GM19468 (cell line): ENCODE measurements at regions not wholly inside any gene's neighbourhood (a gene's known extent, or its start where the extent isn't known, plus 50 kb on each side); places are given as distances from the start of the nearest gene placed in this dataset.

Experiments
- ATAC-seq: cut with Tn5 transposase; IDR thresholded peaks from one replicate; pipeline ENCODE4 v1.9.1; 2021; ENCODE audit warnings: mild to moderate bottlenecking, moderate library complexity, moderate number of reproducible peaks; ENCODE audit not compliant: unreplicated experiment; ENCODE audit errors: extremely low read depth

DNA sequence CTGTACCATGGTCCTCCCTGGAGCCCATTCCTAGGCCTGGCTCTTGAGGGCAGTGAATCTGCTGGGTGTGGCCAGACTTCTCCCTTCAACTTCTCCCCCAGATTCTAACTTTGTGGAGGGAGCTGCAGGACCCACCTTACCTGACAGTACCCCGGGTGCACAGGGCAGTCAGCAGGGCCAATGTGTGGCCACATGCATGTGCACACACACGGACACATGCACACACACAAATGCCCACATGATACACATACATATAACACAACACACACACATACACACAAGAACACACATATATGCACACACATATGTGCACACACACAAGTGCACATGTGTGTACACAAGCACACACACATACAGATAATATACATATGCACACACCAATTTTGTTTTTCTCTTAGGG lies 300.0 kb upstream of the HS6ST1 start:
- no peak for ATAC-seq

DNA sequence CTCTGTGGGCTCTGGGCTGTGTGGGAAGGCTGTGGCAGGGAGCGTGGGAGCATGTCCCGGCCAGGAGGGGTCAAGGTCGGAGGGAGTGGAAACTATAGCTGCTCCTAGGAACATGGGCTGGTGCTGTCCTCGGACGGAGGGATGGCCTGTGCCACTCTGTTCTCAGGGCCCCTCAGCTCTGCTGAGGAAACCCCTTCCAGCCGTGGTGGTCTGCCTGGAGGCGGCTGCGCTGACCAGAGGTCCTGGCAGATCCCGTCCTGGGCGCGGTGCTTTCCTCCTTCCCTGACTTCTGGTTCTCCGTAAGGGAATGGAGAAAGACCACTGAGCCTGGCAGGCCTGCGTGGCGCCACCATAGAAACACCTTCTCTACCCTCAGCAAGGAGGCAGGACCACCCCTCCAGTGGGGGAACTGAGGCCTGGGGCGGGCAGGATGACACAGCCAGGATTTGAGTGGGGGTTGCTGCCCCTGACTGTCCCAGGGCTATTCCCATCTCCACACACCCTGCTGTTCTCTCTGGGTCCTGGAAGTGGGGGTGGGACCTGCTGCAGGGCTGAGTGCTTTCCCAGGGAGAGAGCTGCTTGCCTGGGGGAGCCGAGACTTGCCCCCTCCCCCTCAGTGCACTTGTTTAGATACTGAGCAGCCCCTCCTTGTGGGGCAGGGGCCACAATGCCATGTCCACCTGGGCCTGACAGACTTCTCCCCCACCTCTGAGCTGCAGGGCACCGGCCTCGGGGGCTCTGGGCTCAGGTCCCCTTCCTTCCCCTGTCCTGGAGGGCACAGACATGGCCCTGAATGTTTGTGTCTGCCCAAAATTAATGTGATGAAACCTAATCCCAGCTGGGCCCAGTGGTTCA lies 301.0 kb upstream of the HS6ST1 start:
- no peak for ATAC-seq

DNA sequence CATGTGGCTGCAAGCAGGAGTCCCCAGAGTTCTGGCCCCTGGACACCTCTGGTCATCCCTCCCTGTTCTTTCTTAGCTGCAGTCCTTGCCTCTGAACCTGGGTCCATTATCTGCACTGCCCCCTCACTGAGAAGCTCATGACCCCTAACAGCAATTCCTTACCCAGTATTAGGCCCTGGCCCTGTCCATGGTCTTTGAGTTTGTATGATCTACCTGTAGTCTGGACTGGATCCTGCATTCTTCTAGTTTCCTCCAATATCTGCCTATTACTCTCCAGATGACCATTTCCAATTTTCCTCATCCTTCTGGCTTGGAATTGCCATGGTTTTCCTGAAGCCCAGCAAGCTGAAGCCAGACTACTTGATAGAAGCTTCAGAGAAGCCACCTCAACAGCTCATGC lies 302.4 kb upstream of the HS6ST1 start:
- no peak for ATAC-seq

DNA sequence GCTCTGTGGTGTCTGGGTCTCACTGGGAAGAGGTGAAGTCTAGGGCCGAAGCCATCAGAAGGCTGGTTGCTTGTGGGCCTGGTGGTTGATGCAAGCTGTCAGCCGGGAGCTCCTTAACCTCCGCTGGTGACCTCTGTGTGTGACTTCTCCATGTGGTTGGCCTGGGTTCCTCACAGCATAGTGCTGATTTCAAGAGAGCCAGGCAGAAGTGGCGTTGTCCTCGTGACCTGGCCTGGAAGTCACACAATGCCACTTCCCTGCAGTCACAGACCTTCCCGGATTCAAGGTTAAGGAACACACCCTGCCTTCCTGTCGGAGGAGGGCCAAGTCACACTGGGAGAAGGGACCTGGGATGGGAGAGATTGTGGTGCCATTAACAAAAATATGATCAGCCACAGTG lies 303.7 kb upstream of the HS6ST1 start:
- no peak for ATAC-seq

DNA sequence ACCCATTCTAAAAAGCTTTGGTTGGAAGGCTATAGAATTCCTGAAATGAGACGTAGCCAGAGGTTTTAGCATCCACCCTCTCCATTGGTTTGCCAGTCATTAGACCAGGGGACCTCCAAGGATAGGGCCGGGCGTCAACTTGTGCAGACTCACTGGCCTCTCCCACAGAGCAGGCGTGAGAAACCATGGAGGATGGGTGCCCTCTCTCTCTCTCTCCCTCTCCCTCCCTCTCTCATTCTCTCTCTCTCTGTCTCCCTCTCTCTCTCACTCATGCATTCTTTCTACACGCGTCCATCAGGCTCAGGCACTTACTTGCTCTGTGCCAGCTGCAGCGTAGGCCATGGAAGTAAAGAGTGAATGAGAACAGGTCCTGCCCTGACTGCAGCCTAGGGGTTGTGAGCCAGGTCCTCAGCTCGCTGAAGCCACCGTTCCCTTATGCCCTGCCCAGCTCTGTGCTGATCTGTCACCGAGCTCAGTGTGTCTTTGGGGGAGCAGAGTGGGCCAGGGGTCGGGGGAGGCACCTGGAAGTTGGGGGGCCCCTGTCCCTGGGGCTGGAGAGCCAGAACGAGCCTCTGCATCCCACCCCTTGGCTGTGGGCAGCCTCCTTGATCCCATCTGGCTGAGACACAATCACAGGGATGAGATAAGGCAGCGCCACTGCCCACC lies 304.4 kb upstream of the HS6ST1 start:
- no peak for ATAC-seq

DNA sequence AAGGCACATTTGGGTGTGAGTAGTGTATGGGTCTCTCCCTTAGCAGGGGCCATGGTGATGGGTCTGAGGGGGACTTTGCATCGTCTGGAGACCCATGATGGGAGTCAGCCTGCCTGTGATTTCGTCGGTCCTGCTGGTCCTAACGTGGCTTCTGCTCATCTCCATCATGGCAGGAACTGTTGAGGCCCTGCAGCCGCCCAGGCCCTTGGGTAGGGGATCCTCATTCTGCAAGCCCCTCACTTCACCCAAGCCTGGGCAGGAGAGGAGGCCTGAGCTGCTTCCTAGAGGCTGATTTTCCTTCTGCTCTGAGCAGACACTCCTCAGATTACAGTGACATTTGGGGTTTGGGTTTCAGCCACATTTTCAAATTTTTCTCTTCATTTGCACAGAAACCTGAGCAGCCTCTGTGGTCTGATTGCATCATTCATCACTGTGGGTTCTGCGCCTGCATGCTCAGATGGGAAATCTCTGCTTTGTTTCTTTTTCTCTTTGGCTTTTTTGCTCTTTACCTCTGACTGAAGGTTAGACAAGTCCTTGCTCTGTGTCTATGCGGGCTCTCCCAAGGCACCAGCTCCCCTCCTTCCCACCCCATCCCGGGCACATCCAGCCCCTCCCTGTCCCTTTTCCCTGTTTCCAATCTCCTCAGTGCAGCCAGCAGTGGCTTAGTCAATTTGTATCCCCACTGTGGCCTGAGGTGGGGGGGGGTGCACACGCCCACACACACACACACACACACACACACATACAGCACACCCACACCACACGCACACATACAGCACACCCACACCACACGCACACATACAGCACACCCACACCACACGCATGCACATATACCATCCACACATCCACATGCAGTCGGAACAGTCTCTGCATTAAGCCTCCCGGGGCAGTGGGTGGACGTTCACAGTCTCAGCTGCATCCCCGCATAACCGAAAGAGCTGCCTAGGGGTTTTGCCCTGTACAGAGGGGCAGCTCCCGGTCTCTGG lies 305.4 kb upstream of the HS6ST1 start:
- ATAC-seq, result no peak

DNA sequence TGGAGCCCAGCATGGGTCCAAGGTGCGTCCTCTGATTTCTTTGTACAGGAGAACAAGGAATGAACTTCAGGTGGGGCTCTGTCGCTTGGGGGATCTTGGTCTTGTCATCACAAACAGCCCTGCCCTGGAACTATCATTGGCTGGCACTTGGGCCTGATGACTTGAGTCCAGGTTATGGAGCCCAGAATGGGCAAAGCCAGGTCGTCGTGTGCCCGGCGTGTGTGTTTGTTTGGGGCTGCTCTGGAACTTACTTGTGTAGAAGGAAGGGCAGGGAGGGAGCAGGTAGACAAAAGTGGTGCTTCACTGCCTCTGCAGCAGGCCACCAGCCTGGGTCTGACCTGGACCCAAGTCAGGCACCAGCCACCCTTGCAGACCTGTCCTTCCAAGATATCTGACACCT lies 306.3 kb upstream of the HS6ST1 start:
- no peak for ATAC-seq

DNA sequence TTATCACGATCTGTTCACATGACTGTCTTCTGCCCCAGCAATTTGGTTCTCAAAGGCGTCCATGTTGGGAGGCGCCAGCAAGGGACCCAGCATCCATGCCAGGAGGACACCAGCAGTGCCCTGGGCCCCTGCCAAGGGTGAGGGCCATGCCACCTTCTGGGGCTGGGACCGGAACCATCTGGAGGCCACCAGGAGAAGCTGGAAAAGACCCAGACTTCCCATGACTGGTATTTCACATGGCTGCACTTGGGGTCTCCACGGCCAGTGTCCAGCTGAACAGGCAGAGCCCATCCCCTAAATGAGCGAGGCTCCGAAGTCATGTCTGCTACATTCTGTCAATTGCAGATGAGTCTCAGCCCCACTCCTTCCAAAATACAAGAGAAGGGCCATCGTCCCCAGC lies 306.8 kb upstream of the HS6ST1 start:
- no peak for ATAC-seq

DNA sequence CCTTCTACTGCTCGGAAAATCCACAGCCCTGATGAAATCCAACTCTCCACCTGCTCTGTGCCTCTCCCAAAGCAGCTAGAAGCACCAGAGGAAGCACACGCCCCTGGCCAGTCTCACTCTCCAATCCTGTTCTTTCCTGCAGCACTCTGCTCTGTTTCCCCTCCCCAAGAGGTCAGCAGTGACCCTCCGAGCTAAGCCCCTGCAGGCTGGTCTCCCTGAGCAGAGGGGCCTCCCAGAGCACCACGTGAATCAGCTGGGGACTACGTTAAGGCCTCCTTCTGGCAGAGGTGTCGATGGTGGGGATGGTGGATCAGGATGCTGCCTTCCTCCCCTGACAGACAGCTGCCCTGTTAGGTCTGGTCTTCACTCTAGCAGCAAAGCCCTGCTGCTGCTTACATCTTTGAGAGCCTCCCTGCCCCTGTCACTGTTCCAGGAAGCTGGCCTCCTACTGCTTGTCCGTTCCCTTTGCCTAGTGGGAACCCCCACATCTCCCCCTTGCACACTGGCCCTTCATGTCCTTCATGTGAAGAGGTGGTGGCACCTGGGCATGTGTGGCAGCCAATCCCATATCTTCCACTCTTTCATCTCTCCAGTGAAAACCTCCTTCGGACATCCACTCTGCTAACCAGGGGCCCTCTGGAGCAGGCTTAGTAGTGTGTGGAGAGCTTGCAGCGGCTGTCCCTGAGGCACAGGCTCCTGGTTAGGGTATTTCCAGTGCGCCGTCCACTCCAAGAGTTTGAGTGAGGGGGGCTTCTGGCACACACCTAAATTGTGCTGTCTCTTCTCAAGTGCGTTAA lies 307.5 kb upstream of the HS6ST1 start:
- ATAC-seq, result no peak

DNA sequence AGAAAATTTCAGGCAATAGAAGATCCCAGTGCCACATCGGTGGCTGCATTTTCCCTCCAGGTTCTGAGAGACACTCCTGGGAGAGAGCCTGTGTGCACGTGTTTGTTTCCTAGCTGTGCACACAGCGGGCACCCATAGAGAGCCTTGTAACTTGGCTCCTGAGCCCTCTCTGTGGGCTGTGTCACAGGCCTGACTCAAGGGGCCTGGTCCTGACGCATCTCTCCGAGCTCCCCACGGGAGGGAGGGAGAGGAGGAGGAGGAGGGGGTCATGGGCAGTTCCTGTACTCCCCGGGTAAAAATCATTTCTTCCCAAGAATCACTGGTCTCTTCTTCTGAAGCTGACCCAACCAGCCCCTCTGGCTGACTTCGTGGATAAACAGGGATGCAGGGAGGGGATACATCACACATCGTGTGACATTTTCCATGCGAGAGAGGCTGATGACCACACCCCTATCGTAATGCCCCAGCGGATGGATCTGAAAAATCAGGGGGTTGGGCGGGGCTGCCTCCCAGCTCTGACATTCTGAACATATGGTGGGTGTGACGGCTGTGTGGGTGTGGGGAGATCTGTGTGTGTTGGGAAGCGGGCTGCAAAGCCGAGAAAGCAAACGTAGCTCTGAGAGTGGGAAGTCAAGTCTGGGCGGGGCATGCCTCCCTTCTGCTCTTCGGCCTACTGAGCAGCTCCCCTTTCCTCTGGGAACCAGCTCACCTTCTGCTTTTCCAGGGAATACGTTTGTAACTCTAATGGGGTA lies 308.3 kb upstream of the HS6ST1 start:
- no peak for ATAC-seq

DNA sequence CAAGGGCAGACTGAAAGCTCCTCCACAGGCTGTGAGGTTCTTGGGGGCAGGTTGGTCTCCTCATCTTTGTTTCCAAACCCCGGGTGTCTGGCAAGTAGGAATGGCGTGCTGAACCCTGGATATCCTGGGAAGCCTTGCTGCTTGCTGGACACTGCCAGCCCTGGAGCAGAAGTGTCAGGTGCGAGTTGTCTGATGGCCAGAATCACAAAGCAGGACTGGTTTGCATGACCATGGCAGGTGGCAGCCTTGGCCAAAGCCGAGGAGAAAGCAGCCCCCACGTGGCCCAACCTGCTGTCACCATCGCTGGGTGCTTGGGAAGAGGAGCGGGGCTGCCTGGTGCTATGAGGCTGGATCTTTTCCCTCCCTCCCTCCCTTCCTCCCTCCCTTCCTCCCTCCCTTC lies 309.5 kb upstream of the HS6ST1 start:
- no peak for ATAC-seq

DNA sequence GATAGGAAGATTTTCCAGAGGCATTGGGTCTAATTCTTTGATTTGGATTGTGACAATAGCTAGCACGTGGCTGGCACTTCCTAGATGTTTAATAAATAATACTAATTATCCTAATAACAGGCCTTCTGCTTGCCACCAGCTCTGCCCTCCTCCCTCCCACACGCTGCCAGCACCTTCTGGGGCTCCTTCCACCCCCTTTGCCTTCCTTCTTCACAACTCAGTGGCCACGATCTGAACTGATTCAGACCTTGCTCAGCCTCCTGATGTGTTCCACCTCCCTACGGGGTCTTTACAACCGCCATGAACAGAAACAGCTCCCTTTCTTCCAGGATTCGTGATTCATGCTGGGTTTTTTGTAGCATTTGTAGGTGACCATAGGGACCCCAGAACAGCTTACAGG lies 310.3 kb upstream of the HS6ST1 start:
- ATAC-seq, result no peak

DNA sequence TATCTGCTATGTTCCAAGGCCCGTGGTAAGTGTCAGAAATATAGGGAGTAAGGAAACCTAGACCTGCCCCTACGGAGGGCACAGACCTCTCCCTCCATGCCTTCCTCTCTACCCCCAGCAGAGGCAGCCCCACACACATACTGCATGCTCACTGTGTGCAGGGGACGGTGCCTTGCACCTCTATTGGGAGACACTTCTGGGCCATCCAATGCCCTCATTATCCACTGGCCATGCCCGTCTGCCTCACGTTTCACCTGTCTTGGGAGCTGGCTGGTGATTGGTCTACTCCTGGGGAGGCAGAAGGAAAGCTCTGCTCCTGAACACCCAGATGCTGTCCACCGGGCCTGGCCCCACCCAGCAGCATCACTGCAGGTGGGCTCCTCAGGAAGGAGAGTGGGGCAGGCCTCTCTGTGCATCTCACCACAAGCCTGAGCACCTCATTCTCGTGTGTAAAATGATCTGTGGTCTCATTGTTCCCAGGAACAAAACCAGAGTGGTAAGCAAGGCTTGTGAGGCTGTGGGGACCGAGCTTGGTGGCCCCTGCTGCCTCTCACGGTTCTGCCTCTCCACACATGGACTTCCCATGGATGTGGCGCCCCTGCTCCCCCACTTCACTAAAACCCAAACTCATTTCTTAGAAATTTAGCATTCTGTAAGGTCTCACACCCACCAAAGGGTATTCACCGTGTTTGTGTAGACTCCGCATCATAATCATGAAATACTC lies 312.5 kb upstream of the HS6ST1 start:
- no peak for ATAC-seq

DNA sequence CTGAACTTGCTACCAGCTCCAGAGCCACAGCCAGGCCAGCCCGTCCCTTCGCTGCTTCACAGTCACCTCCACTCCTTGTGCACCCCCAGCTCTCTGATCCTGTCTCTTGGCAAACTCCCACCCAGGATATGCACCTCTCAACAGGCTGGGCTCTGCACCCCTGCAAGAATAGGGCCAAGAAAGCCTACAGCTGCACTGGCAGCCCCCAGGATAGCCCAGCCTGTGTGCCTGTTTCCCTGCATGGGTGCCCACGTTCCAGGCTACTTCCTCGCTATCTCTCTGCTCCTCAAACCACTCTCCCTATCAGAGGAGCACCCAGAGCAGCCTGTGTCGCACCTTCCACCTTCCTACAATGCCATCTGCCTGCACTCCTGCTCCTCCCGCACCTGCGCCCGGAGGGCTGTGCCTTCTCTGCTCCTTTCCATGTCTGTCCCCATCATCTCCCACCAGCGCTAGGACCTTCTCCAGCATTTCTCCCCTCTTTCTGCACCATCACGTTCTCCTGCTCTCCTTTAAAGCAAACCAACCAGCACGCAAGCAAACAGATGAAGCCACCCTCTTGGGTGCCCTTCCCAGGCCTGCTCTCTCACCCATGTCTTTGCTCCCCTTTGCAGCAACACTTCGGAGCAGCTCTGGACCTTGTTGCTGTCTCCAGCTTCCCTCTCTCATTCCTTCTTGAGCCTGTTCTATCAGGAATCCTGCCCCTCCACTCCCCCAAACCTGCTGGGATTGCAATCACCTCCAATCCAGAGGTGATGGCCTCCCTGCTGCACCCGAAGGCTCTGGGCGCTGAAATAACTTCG lies 313.2 kb upstream of the HS6ST1 start:
- no peak for ATAC-seq

DNA sequence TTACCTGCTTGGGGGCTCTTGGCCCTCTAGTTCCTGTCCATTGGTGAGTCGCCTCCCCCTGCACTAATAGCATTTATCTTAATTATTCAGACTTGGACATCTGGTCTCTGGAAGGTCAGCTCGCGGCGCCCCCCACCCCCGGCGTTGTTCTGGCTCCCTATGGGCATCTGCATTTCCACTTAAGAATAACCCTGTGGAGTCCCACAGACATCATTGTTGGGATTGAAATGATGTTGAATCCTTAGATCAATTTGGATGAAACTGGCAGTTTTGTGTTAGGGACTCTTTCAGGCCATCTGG lies 313.8 kb upstream of the HS6ST1 start:
- no peak for ATAC-seq

DNA sequence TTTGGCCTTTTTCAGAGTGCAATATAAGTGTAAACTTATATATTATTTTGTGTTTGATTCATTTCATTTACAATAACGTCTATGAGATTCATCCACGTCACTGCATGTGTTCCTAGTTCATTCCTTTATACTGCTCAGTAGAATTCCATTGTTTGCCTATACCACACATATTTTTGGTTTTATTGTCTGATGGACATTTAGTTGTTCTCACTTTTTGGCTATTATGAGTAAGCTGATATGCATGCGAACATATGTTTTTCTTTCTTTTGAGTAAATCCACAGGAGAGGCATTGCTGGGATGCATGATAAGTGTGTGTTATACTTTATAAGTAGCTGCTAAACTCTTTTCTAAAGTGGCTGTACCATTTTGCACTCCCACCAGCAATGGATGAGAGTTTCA lies 314.8 kb upstream of the HS6ST1 start:
- no peak for ATAC-seq

DNA sequence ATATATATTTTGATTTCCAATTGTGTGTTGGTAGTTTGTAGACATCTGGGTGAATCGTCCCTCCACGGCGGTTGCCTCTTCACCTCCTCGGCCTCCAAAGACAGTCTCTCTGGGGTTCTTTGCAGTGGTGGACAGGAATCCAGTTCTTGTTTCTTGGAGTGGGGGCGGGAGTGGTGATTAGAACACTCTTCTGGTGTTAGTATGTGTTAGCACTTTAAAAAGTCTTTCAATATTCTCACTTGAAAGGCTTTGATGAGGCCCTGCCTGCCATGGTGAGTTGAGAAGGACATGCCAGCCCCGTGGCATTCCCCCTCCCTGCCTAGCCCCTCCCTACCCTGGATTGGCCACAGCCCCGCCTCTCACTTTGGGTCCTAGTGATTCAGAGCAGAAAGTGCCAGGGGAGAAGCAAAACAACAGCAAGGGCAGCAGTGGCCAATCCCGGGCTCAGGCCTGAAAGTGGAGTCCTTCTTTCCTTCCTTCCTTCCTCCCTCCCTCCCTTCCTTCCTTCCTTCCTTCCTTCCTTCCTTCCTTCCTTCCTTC lies 316.8 kb upstream of the HS6ST1 start:
- no peak for ATAC-seq

DNA sequence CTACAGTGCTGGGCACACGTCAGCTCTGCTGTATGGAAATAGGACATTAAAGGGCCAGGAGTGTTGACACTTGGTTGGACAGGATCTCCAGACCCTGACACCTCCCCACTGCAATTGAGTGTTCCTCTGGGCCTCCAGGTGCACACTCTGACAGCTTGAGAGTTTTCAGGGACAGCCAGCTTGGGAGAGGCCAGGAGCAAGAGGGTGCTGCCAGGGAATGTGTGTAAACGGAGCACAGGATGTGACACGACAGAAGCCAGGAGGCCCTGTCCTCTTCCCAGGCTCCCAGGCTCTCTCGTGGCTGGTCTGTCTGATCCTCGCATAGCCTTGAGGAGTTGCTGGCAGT lies 318.1 kb upstream of the HS6ST1 start:
- no peak for ATAC-seq
